ENCODE measurements at regions not wholly inside any gene's neighbourhood (a gene's known extent, or its start where the extent isn't known, plus 50 kb on each side); places are given as distances from the start of the nearest gene placed in this dataset.
A peak's percentile ranks its signal among the peaks of the same experiment; 100 is the strongest.

- no peak for TF ChIP-seq CTCF (IDR thresholded peaks at IDR 0.05; ENCODE audit: unreplicated experiment in 3 of 3)
- Mint-ChIP-seq H3K27ac (no peak overlapping the region), H3K4me3 (no peak overlapping the region), H3K36me3 (ENCODE audit: low read depth) (no peaks in the 10 kb centered on the region), H3K4me1 (no peaks in the 10 kb centered on the region), H3K9me3 (peaks cover 3% of the 10 kb centered on the region), H3K27me3 (ENCODE audit: low read depth) (no peaks in the 10 kb centered on the region)
Measured at GRCh38 chr1:61627365-61627764, 97.6 kb downstream of the TM2D1 start.

GRCh38 chr1:61626816-61627215 is 98.1 kb downstream of the TM2D1 start:
- no peaks in the 10 kb centered on the region for H3K36me3 Mint-ChIP-seq (ENCODE audit: low read depth)
- H3K4me3 Mint-ChIP-seq = no peak overlapping the region
- peaks cover 2% of the 10 kb centered on the region for H3K4me1 Mint-ChIP-seq
- H3K27me3 Mint-ChIP-seq (ENCODE audit: low read depth) = no peaks in the 10 kb centered on the region
- H3K9me3 Mint-ChIP-seq = peaks cover 3% of the 10 kb centered on the region
- no peak overlapping the region for H3K27ac Mint-ChIP-seq
- no peak for TF ChIP-seq CTCF (IDR thresholded peaks at IDR 0.05; ENCODE audit: unreplicated experiment in 3 of 3)

GRCh38 chr1:61623852-61624251 is 101.1 kb downstream of the TM2D1 start:
- Mint-ChIP-seq H3K36me3 (ENCODE audit: low read depth) (no peaks in the 10 kb centered on the region), H3K4me1 (peaks cover 6% of the 10 kb centered on the region), H3K4me3 (no peak overlapping the region), H3K27me3 (ENCODE audit: low read depth) (no peaks in the 10 kb centered on the region), H3K9me3 (no peaks in the 10 kb centered on the region), H3K27ac (peak overlapping the region in 1 of 3 experiments; percentile 1)
- TF ChIP-seq CTCF (IDR thresholded peaks at IDR 0.05; ENCODE audit: unreplicated experiment in 3 of 3) = no peak

GRCh38 chr1:61620536-61620935 is 104.4 kb downstream of the TM2D1 start:
- Mint-ChIP-seq H3K36me3 (ENCODE audit: low read depth) (no peaks in the 10 kb centered on the region), H3K9me3 (no peaks in the 10 kb centered on the region), H3K4me1 (peaks cover 12% of the 10 kb centered on the region), H3K27me3 (ENCODE audit: low read depth) (peaks cover 3% of the 10 kb centered on the region), H3K4me3 (no peak overlapping the region), H3K27ac (no peak overlapping the region)
- TF ChIP-seq CTCF (IDR thresholded peaks at IDR 0.05; ENCODE audit: unreplicated experiment in 3 of 3) = no peak

GRCh38 chr1:61618755-61619154 is 106.2 kb downstream of the TM2D1 start:
- Mint-ChIP-seq H3K4me3 (no peak overlapping the region), H3K36me3 (ENCODE audit: low read depth) (no peaks in the 10 kb centered on the region), H3K9me3 (no peaks in the 10 kb centered on the region), H3K4me1 (peaks cover 12% of the 10 kb centered on the region), H3K27me3 (ENCODE audit: low read depth) (peaks cover 3% of the 10 kb centered on the region), H3K27ac (no peak overlapping the region)
- TF ChIP-seq CTCF (IDR thresholded peaks at IDR 0.05; ENCODE audit: unreplicated experiment in 3 of 3) = no peak

- H3K9me3 Mint-ChIP-seq = no peaks in the 10 kb centered on the region
- TF ChIP-seq CTCF (IDR thresholded peaks at IDR 0.05; ENCODE audit: unreplicated experiment in 3 of 3) = no peak
- no peak overlapping the region for H3K4me3 Mint-ChIP-seq
- no peak overlapping the region for H3K27ac Mint-ChIP-seq
- no peaks in the 10 kb centered on the region for H3K36me3 Mint-ChIP-seq (ENCODE audit: low read depth)
- H3K27me3 Mint-ChIP-seq (ENCODE audit: low read depth) = peaks cover 3% of the 10 kb centered on the region
- H3K4me1 Mint-ChIP-seq = peaks cover 12% of the 10 kb centered on the region
Measured at GRCh38 chr1:61618193-61618592, 106.7 kb downstream of the TM2D1 start.
